ENCODE measurements at regions not wholly inside any gene's neighbourhood (a gene's known extent, or its start where the extent isn't known, plus 50 kb on each side); places are given as distances from the start of the nearest gene placed in this dataset.

GRCh38 chr5:135706893-135707292 is 127.6 kb upstream of the SLC25A48 start:
- Histone ChIP-seq H3K9me3 (no peaks in the 10 kb centered on the region), H3K4me1 (no peaks in the 10 kb centered on the region), H3K4me2 (no peak overlapping the region), H3K27ac (no peak overlapping the region), H3K4me3 (no peak overlapping the region)
- ATAC-seq (no peak), FAIRE-seq (no peak), DNase-seq (ENCODE audit: low read depth in 1 of 2, low spot score in 1 of 2) (no peak)
- ChIA-PET POLR2A (no interaction called here), CTCF (no interaction called here)
- WGBS (ENCODE audit: missing lambda C conversion rate): 19% methylated on average over 4 of the region's 4 CpGs
- no peak for TF ChIP-seq ZC3H11A (IDR thresholded peaks at IDR 0.05)
- TF ChIP-seq BCL3 (IDR thresholded peaks at IDR 0.05): no peak
- TF ChIP-seq TP53 (CRISPR knock-in tag; IDR thresholded peaks at IDR 0.05): no peak
- TF ChIP-seq HES2 (IDR thresholded peaks at IDR 0.05): no peak
- no peak for TF ChIP-seq POLR2AphosphoS2 (conservative IDR thresholded peaks at IDR 0.05; ENCODE audit: low read length)
- TF ChIP-seq SREBF2 (IDR thresholded peaks at IDR 0.05): no peak
- no peak for TF ChIP-seq ATOH8 (CRISPR knock-in tag; IDR thresholded peaks at IDR 0.05; ENCODE audit: low read depth)
- no peak for TF ChIP-seq ZNF302 (CRISPR knock-in tag; IDR thresholded peaks at IDR 0.05)
- no peak for TF ChIP-seq E2F6 (IDR thresholded peaks at IDR 0.05; ENCODE audit: borderline replicate concordance, low read depth)
- TF ChIP-seq RAD21 (conservative IDR thresholded peaks at IDR 0.05 in 1 of 2, IDR thresholded peaks at IDR 0.05 in 1 of 2): no peak
- no peak for TF ChIP-seq BHLHE40 (IDR thresholded peaks at IDR 0.05; ENCODE audit: low read depth, low read length)
- TF ChIP-seq GATA3 (IDR thresholded peaks at IDR 0.05; ENCODE audit: borderline replicate concordance): no peak
- no peak for TF ChIP-seq HOXA7 (CRISPR knock-in tag; IDR thresholded peaks at IDR 0.05)
- no peak for TF ChIP-seq HOXB13 (CRISPR knock-in tag; IDR thresholded peaks at IDR 0.05; ENCODE audit: low read depth)
- no peak for TF ChIP-seq ZFP36 (IDR thresholded peaks at IDR 0.05; ENCODE audit: borderline replicate concordance, partially characterized antibody)
- no peak for TF ChIP-seq FOXS1 (CRISPR knock-in tag; IDR thresholded peaks at IDR 0.05)
- no peak for TF ChIP-seq MAZ (IDR thresholded peaks at IDR 0.05; ENCODE audit: borderline replicate concordance, low read depth, low read length)
- TF ChIP-seq POLR2A (IDR thresholded peaks at IDR 0.05; ENCODE audit: low read length): no peak
- no peak for TF ChIP-seq NR3C1 (IDR thresholded peaks at IDR 0.05)
- TF ChIP-seq PBX3 (IDR thresholded peaks at IDR 0.05): no peak

GRCh38 chr5:135706474-135706873 is 127.7 kb upstream of the CXCL14 start:
- 61% methylated on average over 8 of the region's 8 CpGs for WGBS (ENCODE audit: missing lambda C conversion rate)
- no peak overlapping the region for H3K27ac ChIP-seq
- no peaks in the 10 kb centered on the region for H3K9me3 ChIP-seq
- CTCF ChIA-PET: no interaction called here
- ATAC-seq (no peak), DNase-seq (ENCODE audit: low read depth in 1 of 2, low spot score in 1 of 2) (no peak), FAIRE-seq (no peak)
- TF ChIP-seq HOXB13 (CRISPR knock-in tag; IDR thresholded peaks at IDR 0.05; ENCODE audit: low read depth): no peak
- H3K4me3 ChIP-seq: no peak overlapping the region
- H3K4me2 ChIP-seq: no peak overlapping the region
- POLR2A ChIA-PET: no interaction called here
- no peaks in the 10 kb centered on the region for H3K4me1 ChIP-seq

- no peaks in the 10 kb centered on the region for H3K4me1 ChIP-seq
- H3K27ac ChIP-seq: no peak overlapping the region
- no peak overlapping the region for H3K4me2 ChIP-seq
- WGBS (ENCODE audit: missing lambda C conversion rate): 57% methylated on average over 5 of the region's 5 CpGs
- FAIRE-seq (no peak), ATAC-seq (no peak), DNase-seq (ENCODE audit: low read depth in 1 of 2, low spot score in 1 of 2) (no peak)
- ChIA-PET POLR2A (no interaction called here), CTCF (no interaction called here)
- no peak overlapping the region for H3K4me3 ChIP-seq
- no peaks in the 10 kb centered on the region for H3K9me3 ChIP-seq
- TF ChIP-seq HMGXB4 (CRISPR knock-in tag; IDR thresholded peaks at IDR 0.05; ENCODE audit: borderline replicate concordance) (no peak), ZNF302 (CRISPR knock-in tag; IDR thresholded peaks at IDR 0.05) (no peak), CEBPB (IDR thresholded peaks at IDR 0.05) (no peak), TP53 (CRISPR knock-in tag; IDR thresholded peaks at IDR 0.05) (no peak), BHLHE40 (IDR thresholded peaks at IDR 0.05; ENCODE audit: low read depth, low read length) (no peak), EP300 (IDR thresholded peaks at IDR 0.05) (no peak), RFX5 (IDR thresholded peaks at IDR 0.05) (no peak), CHD2 (IDR thresholded peaks at IDR 0.05; ENCODE audit: low read length, partially characterized antibody) (no peak), MYC (IDR thresholded peaks at IDR 0.05; ENCODE audit: borderline replicate concordance, low read length) (no peak), ELK1 (IDR thresholded peaks at IDR 0.05; ENCODE audit: low read depth, low read length) (no peak), ZSCAN20 (CRISPR knock-in tag; IDR thresholded peaks at IDR 0.05) (no peak), NFE2L2 (conservative IDR thresholded peaks at IDR 0.05; ENCODE audit: low read length) (no peak)
Measured at GRCh38 chr5:135705941-135706466, 127.2 kb upstream of the CXCL14 start.

All from A549 (cell line).